WTC11 (cell line): ENCODE measurements at regions not wholly inside any gene's neighbourhood (a gene's known extent, or its start where the extent isn't known, plus 50 kb on each side); places are given as distances from the start of the nearest gene placed in this dataset.

Source experiments
- ATAC-seq: fragments of 200-7000 bp; cut with Tn5 transposase; 2 replicates; pipeline ENCODE4 v1.10.0; 2021; ENCODE audit warnings: mild to moderate bottlenecking, moderate library complexity
- CTCF ChIA-PET: fragments of 300-600 bp; sonication (Branson Sonifier 250); formaldehyde crosslinking; loops from one replicate; lab custom pipeline; 2021; ENCODE audit warnings: antibody characterized with exemption; lab: Charles Lee
- POLR2A ChIA-PET: fragments of 350-600 bp; sonication (Branson Sonifier 250); formaldehyde crosslinking; loops from one replicate; lab custom pipeline; 2021; ENCODE audit warnings: antibody characterized with exemption; lab: Charles Lee
- DNase-seq: peaks from one replicate; pipeline ENCODE4 v3.0.0; 2021; ENCODE audit warnings: low spot score
- H3K27ac Mint-ChIP-seq: 2 replicates; pipeline ENCODE4 v1.8.0; 2021; ENCODE audit warnings: mixed read lengths
- H3K27me3 Mint-ChIP-seq: 2 replicates; pipeline ENCODE4 v1.8.0; 2021; ENCODE audit warnings: low read depth, mild to moderate bottlenecking, moderate library complexity, mixed read lengths
- H3K36me3 Mint-ChIP-seq: 2 replicates; pipeline ENCODE4 v1.8.0; 2021; ENCODE audit warnings: mixed read lengths
- H3K4me1 Mint-ChIP-seq: 2 replicates; pipeline ENCODE4 v1.8.0; 2022; ENCODE audit warnings: mixed read lengths
- H3K4me3 Mint-ChIP-seq: 2 replicates; pipeline ENCODE4 v1.8.0; 2021; ENCODE audit warnings: mild to moderate bottlenecking, moderate library complexity, mixed read lengths
- H3K9me3 Mint-ChIP-seq: 2 replicates; pipeline ENCODE4 v1.8.0; 2021; ENCODE audit warnings: mixed read lengths
- ATF1 ChIP-seq: sonication (generic); formaldehyde crosslinking; IDR thresholded peaks from 2 replicates; pipeline ENCODE4 v1.8.1; 2023; ENCODE audit warnings: mild to moderate bottlenecking, moderate library complexity, missing genetic modification reagents
- ETV6 ChIP-seq: sonication (generic); formaldehyde crosslinking; IDR thresholded peaks from 2 replicates; pipeline ENCODE4 v1.8.1; 2022; ENCODE audit warnings: mild to moderate bottlenecking, missing genetic modification reagents
- FOXP1 ChIP-seq: sonication (generic); formaldehyde crosslinking; IDR thresholded peaks from 2 replicates; pipeline ENCODE4 v1.8.0; 2022; ENCODE audit warnings: missing genetic modification reagents, mild to moderate bottlenecking, moderate library complexity, borderline replicate concordance
- NFYB ChIP-seq: sonication (generic); formaldehyde crosslinking; conservative IDR thresholded peaks from 2 replicates; pipeline ENCODE4 v1.8.0; 2022; ENCODE audit warnings: low read depth, missing genetic modification reagents
- OVOL2 ChIP-seq: fragments of 250-450 bp; sonication (Bioruptor Pico); IDR thresholded peaks from 2 replicates; pipeline ENCODE4 v1.9.0; 2021; ENCODE audit warnings: mild to moderate bottlenecking, borderline replicate concordance
- RORB ChIP-seq: fragments of 250-450 bp; sonication (Bioruptor Pico); IDR thresholded peaks from 2 replicates; pipeline ENCODE4 v1.9.0; 2021; ENCODE audit warnings: mild to moderate bottlenecking
- SMAD3 ChIP-seq: sonication (generic); formaldehyde crosslinking; IDR thresholded peaks from 2 replicates; pipeline ENCODE4 v1.8.0; 2022; ENCODE audit warnings: missing genetic modification reagents, mild to moderate bottlenecking, borderline replicate concordance
- SP1 ChIP-seq: sonication (generic); formaldehyde crosslinking; conservative IDR thresholded peaks from 2 replicates; pipeline ENCODE4 v1.8.1; 2022; ENCODE audit warnings: missing genetic modification reagents
- TEAD4 ChIP-seq: sonication (generic); formaldehyde crosslinking; IDR thresholded peaks from 2 replicates; pipeline ENCODE4 v1.8.0; 2022; ENCODE audit warnings: mild to moderate bottlenecking, missing genetic modification reagents
- TP53 ChIP-seq: sonication (generic); formaldehyde crosslinking; IDR thresholded peaks from 2 replicates; pipeline ENCODE4 v1.8.1; 2023; ENCODE audit warnings: mild to moderate bottlenecking, missing genetic modification reagents
- ZNF138 ChIP-seq: sonication (generic); formaldehyde crosslinking; conservative IDR thresholded peaks from 2 replicates; pipeline ENCODE4 v1.8.1; 2022; ENCODE audit warnings: mild to moderate bottlenecking, moderate library complexity, missing genetic modification reagents
- TF ChIP-seq, protein P1 (sequence below): sonication (generic); formaldehyde crosslinking; IDR thresholded peaks from 2 replicates; pipeline ENCODE4 v1.8.1; 2022; ENCODE audit warnings: low read depth, missing genetic modification reagents, borderline replicate concordance
- TF ChIP-seq, protein P2 (sequence below): fragments of 250-450 bp; sonication (Bioruptor Pico); IDR thresholded peaks from 2 replicates; pipeline ENCODE4 v2.1.2; 2022; ENCODE audit warnings: mild to moderate bottlenecking, moderate library complexity
- TF ChIP-seq, protein P3 (sequence below): fragments of 250-450 bp; sonication (Bioruptor Pico); IDR thresholded peaks from 2 replicates; pipeline ENCODE4 v1.9.0; 2021; ENCODE audit warnings: mild to moderate bottlenecking, borderline replicate concordance
- TF ChIP-seq, protein P4 (sequence below): sonication (generic); formaldehyde crosslinking; IDR thresholded peaks from 2 replicates; pipeline ENCODE4 v1.8.1; 2022; ENCODE audit warnings: mild to moderate bottlenecking, moderate library complexity, missing genetic modification reagents
- TF ChIP-seq, protein P5 (sequence below): fragments of 250-450 bp; sonication (Bioruptor Pico); conservative IDR thresholded peaks from 2 replicates; pipeline ENCODE4 v1.9.0; 2021; ENCODE audit warnings: mild to moderate bottlenecking

DNA sequence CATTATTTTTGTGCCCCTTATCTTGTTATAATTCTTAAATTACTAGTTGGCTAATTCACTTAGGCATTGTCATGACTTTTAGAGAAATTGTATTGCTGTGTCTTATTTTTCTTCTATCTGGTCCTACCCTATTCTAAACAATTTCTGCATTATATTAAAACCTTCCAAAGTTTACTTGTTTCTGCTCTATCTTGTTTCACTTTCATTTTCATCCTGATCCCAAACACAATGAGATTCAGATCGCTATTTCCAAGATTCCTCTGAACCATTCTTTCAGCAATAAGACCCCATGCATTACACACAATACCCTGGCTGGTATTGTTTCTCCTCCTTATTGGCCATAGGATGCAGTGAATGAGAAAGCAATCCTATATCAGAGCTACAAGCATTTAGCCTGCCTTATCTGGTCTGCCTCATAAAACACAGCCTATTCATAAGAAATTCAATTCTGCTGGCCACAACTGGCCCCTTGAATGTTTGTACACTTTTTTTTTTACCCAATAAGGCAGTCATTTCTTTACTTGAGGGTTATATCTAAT, 69.9 kb upstream of the POU3F2 start (continued):
- no peak for TF ChIP-seq TEAD4 (CRISPR knock-in tag)
- TF ChIP-seq, protein P1, sequence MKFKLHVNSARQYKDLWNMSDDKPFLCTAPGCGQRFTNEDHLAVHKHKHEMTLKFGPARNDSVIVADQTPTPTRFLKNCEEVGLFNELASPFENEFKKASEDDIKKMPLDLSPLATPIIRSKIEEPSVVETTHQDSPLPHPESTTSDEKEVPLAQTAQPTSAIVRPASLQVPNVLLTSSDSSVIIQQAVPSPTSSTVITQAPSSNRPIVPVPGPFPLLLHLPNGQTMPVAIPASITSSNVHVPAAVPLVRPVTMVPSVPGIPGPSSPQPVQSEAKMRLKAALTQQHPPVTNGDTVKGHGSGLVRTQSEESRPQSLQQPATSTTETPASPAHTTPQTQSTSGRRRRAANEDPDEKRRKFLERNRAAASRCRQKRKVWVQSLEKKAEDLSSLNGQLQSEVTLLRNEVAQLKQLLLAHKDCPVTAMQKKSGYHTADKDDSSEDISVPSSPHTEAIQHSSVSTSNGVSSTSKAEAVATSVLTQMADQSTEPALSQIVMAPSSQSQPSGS = no peak
- TF ChIP-seq, protein P2, sequence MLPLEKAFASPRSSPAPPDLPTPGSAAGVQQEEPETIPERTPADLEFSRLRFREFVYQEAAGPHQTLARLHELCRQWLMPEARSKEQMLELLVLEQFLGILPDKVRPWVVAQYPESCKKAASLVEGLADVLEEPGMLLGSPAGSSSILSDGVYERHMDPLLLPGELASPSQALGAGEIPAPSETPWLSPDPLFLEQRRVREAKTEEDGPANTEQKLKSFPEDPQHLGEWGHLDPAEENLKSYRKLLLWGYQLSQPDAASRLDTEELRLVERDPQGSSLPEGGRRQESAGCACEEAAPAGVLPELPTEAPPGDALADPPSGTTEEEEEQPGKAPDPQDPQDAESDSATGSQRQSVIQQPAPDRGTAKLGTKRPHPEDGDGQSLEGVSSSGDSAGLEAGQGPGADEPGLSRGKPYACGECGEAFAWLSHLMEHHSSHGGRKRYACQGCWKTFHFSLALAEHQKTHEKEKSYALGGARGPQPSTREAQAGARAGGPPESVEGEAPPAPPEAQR (CRISPR knock-in tag) = no peak
- TF ChIP-seq, protein P3, sequence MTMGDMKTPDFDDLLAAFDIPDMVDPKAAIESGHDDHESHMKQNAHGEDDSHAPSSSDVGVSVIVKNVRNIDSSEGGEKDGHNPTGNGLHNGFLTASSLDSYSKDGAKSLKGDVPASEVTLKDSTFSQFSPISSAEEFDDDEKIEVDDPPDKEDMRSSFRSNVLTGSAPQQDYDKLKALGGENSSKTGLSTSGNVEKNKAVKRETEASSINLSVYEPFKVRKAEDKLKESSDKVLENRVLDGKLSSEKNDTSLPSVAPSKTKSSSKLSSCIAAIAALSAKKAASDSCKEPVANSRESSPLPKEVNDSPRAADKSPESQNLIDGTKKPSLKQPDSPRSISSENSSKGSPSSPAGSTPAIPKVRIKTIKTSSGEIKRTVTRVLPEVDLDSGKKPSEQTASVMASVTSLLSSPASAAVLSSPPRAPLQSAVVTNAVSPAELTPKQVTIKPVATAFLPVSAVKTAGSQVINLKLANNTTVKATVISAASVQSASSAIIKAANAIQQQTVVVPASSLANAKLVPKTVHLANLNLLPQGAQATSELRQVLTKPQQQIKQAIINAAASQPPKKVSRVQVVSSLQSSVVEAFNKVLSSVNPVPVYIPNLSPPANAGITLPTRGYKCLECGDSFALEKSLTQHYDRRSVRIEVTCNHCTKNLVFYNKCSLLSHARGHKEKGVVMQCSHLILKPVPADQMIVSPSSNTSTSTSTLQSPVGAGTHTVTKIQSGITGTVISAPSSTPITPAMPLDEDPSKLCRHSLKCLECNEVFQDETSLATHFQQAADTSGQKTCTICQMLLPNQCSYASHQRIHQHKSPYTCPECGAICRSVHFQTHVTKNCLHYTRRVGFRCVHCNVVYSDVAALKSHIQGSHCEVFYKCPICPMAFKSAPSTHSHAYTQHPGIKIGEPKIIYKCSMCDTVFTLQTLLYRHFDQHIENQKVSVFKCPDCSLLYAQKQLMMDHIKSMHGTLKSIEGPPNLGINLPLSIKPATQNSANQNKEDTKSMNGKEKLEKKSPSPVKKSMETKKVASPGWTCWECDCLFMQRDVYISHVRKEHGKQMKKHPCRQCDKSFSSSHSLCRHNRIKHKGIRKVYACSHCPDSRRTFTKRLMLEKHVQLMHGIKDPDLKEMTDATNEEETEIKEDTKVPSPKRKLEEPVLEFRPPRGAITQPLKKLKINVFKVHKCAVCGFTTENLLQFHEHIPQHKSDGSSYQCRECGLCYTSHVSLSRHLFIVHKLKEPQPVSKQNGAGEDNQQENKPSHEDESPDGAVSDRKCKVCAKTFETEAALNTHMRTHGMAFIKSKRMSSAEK (CRISPR knock-in tag) = no peak
- TF ChIP-seq SMAD3 (CRISPR knock-in tag) = no peak
- no peak for TF ChIP-seq ETV6 (CRISPR knock-in tag)
- TF ChIP-seq, protein P4, sequence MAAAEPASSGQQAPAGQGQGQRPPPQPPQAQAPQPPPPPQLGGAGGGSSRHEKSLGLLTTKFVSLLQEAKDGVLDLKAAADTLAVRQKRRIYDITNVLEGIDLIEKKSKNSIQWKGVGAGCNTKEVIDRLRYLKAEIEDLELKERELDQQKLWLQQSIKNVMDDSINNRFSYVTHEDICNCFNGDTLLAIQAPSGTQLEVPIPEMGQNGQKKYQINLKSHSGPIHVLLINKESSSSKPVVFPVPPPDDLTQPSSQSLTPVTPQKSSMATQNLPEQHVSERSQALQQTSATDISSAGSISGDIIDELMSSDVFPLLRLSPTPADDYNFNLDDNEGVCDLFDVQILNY (CRISPR knock-in tag) = no peak
- TF ChIP-seq, protein P5, sequence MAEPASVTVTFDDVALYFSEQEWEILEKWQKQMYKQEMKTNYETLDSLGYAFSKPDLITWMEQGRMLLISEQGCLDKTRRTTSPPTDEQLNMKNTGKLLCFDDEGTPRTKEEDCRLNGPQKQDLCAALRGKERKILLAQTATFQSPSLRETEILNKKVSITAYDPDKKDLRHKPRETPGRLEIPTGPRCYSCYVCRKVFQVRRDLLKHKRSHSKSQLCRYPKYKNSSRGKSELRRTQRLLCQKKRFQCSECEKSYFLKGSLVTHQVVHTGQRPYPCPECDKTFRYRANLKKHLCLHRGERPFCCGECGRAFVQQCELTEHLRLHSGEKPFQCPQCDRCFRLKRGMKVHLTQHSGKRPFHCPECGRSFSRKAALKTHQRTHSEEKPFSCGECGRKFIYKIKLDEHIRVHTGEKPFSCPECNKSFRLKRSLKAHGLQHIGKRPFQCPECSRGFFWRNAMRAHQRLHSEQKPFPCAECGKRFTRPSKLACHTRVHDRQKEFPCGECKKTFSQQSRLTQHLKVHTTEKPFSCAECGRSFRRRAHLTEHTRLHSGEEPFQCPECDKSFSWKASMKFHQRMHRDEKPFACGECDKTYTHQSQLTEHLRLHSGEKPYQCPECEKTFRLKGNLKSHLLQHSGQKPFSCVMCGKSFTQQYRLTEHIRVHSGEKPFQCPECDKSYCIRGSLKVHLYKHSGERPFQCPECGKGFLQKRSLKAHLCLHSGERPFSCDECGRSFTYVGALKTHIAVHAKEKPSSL = no peak
- TF ChIP-seq, all 79 proteins: peak for 0

DNA sequence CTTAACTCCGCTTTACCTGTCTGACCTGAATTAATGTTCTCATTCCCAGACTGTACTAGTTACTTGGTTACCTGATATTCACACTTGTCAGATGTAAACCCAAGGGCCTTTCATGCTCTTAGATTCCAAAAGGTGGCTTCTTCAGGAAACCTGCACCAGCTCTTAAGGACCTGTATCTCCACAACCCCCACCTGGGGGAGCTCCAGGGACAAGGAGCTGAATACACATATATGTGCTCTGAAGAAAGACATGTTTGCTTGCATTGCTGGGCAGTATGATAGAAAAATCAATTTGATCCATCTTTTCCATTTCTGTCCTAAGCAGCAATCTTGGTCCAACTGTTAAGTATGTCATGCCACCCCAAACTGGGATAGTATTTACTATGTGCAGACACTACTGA, 64.8 kb upstream of the POU3F2 start:
- no peak for TF ChIP-seq OVOL2
- TF ChIP-seq, protein P5 = no peak
- TF ChIP-seq NFYB (CRISPR knock-in tag) = no peak
- TF ChIP-seq SP1 (CRISPR knock-in tag) = no peak
- no peak for TF ChIP-seq RORB (CRISPR knock-in tag)
- no peak for TF ChIP-seq ZNF138
- TF ChIP-seq ATF1 = no peak
- TF ChIP-seq TP53 (CRISPR knock-in tag) = no peak
- TF ChIP-seq FOXP1 = no peak
- Mint-ChIP-seq H3K4me1 (peaks cover 2% of the 10 kb centered on the region), H3K36me3 (no peaks in the 10 kb centered on the region), H3K9me3 (no peaks in the 10 kb centered on the region), H3K4me3 (no peak overlapping the region), H3K27ac (no peak overlapping the region), H3K27me3 (no peaks in the 10 kb centered on the region; the same call in 1 of the 2 replicates)
- ChIA-PET POLR2A (no interaction called here), CTCF (interaction anchor here (0.7 to 1.3 kb wide), 7 partner anchors 29 to 350 kb away, joined by 3 to 8 read pairs (median 4); partner anchors contain the start of gene POU3F2)
- ATAC-seq = peak; percentile 80
- peak; percentile 41 for DNase-seq
